ENCODE measurements at regions not wholly inside any gene's neighbourhood (a gene's known extent, or its start where the extent isn't known, plus 50 kb on each side); places are given as distances from the start of the nearest gene placed in this dataset.

DNA sequence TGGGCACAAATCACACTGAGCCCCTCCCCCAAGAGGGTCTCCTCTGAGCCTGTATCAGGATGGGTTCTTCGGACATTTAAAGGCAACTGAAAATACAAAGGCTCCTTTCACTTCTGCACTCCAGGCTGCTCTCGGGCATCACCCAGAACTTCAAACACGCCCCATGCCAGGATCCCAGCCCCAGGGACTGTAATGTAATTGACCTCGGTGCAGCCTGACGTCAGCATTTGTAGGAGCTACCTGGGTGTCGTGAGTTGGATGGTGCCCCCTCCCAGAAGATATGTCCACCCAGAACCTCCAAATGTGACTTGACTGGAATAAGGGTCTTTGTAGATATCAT, 95.2 kb downstream of the PSMG1 start:
- no CpG with 5 or more reads among the region's 6 CpGs for WGBS, 2 experiments (ENCODE audit: extremely low coverage in 2 of 2, insufficient read length in 1 of 2)

More for the DNA sequence above, 95.2 kb downstream of the PSMG1 start:
- TF ChIP-seq, protein P1, sequence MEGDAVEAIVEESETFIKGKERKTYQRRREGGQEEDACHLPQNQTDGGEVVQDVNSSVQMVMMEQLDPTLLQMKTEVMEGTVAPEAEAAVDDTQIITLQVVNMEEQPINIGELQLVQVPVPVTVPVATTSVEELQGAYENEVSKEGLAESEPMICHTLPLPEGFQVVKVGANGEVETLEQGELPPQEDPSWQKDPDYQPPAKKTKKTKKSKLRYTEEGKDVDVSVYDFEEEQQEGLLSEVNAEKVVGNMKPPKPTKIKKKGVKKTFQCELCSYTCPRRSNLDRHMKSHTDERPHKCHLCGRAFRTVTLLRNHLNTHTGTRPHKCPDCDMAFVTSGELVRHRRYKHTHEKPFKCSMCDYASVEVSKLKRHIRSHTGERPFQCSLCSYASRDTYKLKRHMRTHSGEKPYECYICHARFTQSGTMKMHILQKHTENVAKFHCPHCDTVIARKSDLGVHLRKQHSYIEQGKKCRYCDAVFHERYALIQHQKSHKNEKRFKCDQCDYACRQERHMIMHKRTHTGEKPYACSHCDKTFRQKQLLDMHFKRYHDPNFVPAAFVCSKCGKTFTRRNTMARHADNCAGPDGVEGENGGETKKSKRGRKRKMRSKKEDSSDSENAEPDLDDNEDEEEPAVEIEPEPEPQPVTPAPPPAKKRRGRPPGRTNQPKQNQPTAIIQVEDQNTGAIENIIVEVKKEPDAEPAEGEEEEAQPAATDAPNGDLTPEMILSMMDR (conservative IDR thresholded peaks at IDR 0.05; ENCODE audit: low read depth, low read length), result no peak
- TF ChIP-seq NFE2L2 (IDR thresholded peaks at IDR 0.05; ENCODE audit: low read depth, low read length) (no peak), RAD21 (IDR thresholded peaks at IDR 0.05; ENCODE audit: low read length) (no peak), MAFK (IDR thresholded peaks at IDR 0.05; ENCODE audit: low read depth, low read length) (no peak), MAZ (IDR thresholded peaks at IDR 0.05; ENCODE audit: borderline replicate concordance, low read depth, low read length) (no peak), RCOR1 (IDR thresholded peaks at IDR 0.05; ENCODE audit: insufficient replicate concordance, low read length) (no peak), CEBPB (IDR thresholded peaks at IDR 0.05; ENCODE audit: low read depth, low read length) (no peak), RFX5 (IDR thresholded peaks at IDR 0.05; ENCODE audit: low read depth, low read length) (no peak), POLR2A (IDR thresholded peaks at IDR 0.05; ENCODE audit: low read depth, low read length) (no peak), SMC3 (IDR thresholded peaks at IDR 0.05; ENCODE audit: low read depth, low read length) (no peak), BHLHE40 (IDR thresholded peaks at IDR 0.05; ENCODE audit: low read depth, low read length) (no peak), FOS (IDR thresholded peaks at IDR 0.05; ENCODE audit: low read depth, low read length) (no peak), CHD1 (IDR thresholded peaks at IDR 0.05; ENCODE audit: low read depth, low read length) (no peak)
- TF ChIP-seq, protein P2, sequence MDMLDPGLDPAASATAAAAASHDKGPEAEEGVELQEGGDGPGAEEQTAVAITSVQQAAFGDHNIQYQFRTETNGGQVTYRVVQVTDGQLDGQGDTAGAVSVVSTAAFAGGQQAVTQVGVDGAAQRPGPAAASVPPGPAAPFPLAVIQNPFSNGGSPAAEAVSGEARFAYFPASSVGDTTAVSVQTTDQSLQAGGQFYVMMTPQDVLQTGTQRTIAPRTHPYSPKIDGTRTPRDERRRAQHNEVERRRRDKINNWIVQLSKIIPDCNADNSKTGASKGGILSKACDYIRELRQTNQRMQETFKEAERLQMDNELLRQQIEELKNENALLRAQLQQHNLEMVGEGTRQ (IDR thresholded peaks at IDR 0.05; ENCODE audit: low read depth, low read length), result no peak
- no peaks in the 10 kb centered on the region for H3K79me1 ChIP-seq (ENCODE audit: low read depth in 1 of 2, low read length in 2 of 2)
- H2BK15ac ChIP-seq (ENCODE audit: low read depth, low read length), result peak overlapping the region; percentile 65; the same call in 1 of the 3 replicates
- in situ Hi-C loops (cut with MboI; ENCODE audit: low sequenced_read_pairs), result no loop called here
- H3K27me3 ChIP-seq (ENCODE audit: control insufficient read depth, insufficient read depth, low read length), result no peaks in the 10 kb centered on the region
- H3K36me3 ChIP-seq (ENCODE audit: control insufficient read depth, insufficient read depth, low read length), result no peaks in the 10 kb centered on the region
- H3K4ac ChIP-seq (ENCODE audit: low read depth, low read length), result peak overlapping the region; percentile 45
- CTCF ChIA-PET, result interaction anchor here (1.5 kb wide), 1 partner anchor 10 kb away, joined by 4 read pairs; no protein-coding TSS in a partner anchor
- H3K9ac ChIP-seq (ENCODE audit: low read depth, low read length), result no peak overlapping the region
- H4K8ac ChIP-seq (ENCODE audit: low read depth in 2 of 2, low read length in 2 of 2), result peak overlapping the region in 1 of 2 experiments; percentile 11; a peak in 1 of 4 replicates
- peak overlapping the region; percentile 10 for H2AK9ac ChIP-seq (replicated peaks; ENCODE audit: low read depth, low read length, poor library complexity)
- ATAC-seq (ENCODE audit: low read depth) (no peak), DNase-seq (no peak)
- peaks cover 9% of the 10 kb centered on the region for H3K9me1 ChIP-seq (ENCODE audit: insufficient read depth, low read length)
- peak overlapping the region; percentile 65 for H2BK120ac ChIP-seq (ENCODE audit: low read depth, low read length)
- POLR2A ChIA-PET (ENCODE audit: unreplicated experiment), result no interaction called here
- no peak overlapping the region for H3K4me3 ChIP-seq (ENCODE audit: insufficient read depth, low read depth, low read length)
- intact Hi-C loops (cut with micrococcal nuclease), result no loop called here
- H3K4me2 ChIP-seq (ENCODE audit: low read depth, low read length), result no peak overlapping the region
- H3K9me3 ChIP-seq (ENCODE audit: control insufficient read depth, insufficient read depth, low read length), result no peaks in the 10 kb centered on the region
- no peak overlapping the region for H3K27ac ChIP-seq (ENCODE audit: insufficient read depth, low read length)
- dilution Hi-C loops (cut with HindIII; ENCODE audit: low sequenced_read_pairs, unreplicated experiment), result no loop called here
- peak overlapping the region; percentile 13; the same call in 1 of the 2 replicates for H2BK20ac ChIP-seq (ENCODE audit: low read depth, low read length)
- H4K5ac ChIP-seq (ENCODE audit: low read depth, low read length), result peak overlapping the region; percentile 37; the same call in 1 of the 2 replicates
- H3K18ac ChIP-seq (ENCODE audit: low read depth, low read length), result peak overlapping the region; percentile 15; the same call in 1 of the 2 replicates
- H4K20me1 ChIP-seq (ENCODE audit: insufficient read depth, low read length), result no peaks in the 10 kb centered on the region
- peak overlapping the region; percentile 75; the same call in 1 of the 2 replicates for H2AK5ac ChIP-seq (ENCODE audit: low read depth, low read length)
- peaks cover 7% of the 10 kb centered on the region for H3K4me1 ChIP-seq (ENCODE audit: control insufficient read depth, insufficient read depth, low read length)
- no peak overlapping the region for H3K56ac ChIP-seq (ENCODE audit: extremely low read depth, insufficient read depth, low read length)
- 0 out of 2 replicates have a peak overlapping the region, but pooled peaks have one; percentile 1 for H3K14ac ChIP-seq (replicated peaks; ENCODE audit: low read depth, low read length)
- no peak overlapping the region for H2BK5ac ChIP-seq (ENCODE audit: low read depth, low read length, poor library complexity, severe bottlenecking)
- BruUV-seq (replicated peaks), result no TSS peak
- no peak overlapping the region for H3K23ac ChIP-seq (ENCODE audit: low read depth, low read length)
- no peak overlapping the region; the same call in 1 of the 2 replicates for H4K91ac ChIP-seq (ENCODE audit: insufficient read depth, low read depth, low read length)
- H2AFZ ChIP-seq (replicated peaks; ENCODE audit: low read length, poor library complexity), result peak overlapping the region; percentile 70
